Liver (tissue), 8 donors: ENCODE measurements at regions not wholly inside any gene's neighbourhood (a gene's known extent, or its start where the extent isn't known, plus 50 kb on each side); places are given as distances from the start of the nearest gene placed in this dataset.

Experiments used
- DNase-seq: peaks from one replicate; pipeline ENCODE4 v3.0.0-alpha.2; 2017; ENCODE audit warnings: low spot score
- H3K27ac ChIP-seq, 2 donors: one replicate each; pipeline ENCODE4 v1.7.0; 2013; ENCODE audit warnings: inconsistent platforms in 2 of 2, low read length in 2 of 2, control low read depth in 1 of 2, low read depth in 1 of 2, mild to moderate bottlenecking in 1 of 2
- H3K27me3 ChIP-seq, 4 donors: one replicate each; pipeline versions ENCODE4 v1.6.1 to v1.7.0; 2013; ENCODE audit warnings: low read length in 3 of 4, inconsistent platforms in 1 of 4, mild to moderate bottlenecking in 1 of 4, moderate library complexity in 1 of 4; ENCODE audit not compliant: control insufficient read depth in 4 of 4, insufficient read depth in 4 of 4
- H3K36me3 ChIP-seq, 4 donors: one replicate each; pipeline versions ENCODE4 v1.6.1 to v1.7.0; 2013; ENCODE audit warnings: low read length in 3 of 4, mild to moderate bottlenecking in 3 of 4, low read depth in 1 of 4, moderate library complexity in 1 of 4; ENCODE audit not compliant: control insufficient read depth in 4 of 4, insufficient read depth in 3 of 4
- H3K4me1 ChIP-seq, 4 donors: one replicate each; pipeline versions ENCODE4 v1.6.1 to v1.7.0; 2013; ENCODE audit warnings: low read length in 3 of 4, mild to moderate bottlenecking in 3 of 4, moderate library complexity in 1 of 4; ENCODE audit not compliant: control insufficient read depth in 4 of 4, insufficient read depth in 4 of 4
- H3K4me3 ChIP-seq, 3 donors: one replicate each; pipeline versions ENCODE4 v1.6.1 to v1.7.0; 2013; ENCODE audit warnings: low read length in 3 of 3, control low read depth in 1 of 3, low read depth in 1 of 3, mild to moderate bottlenecking in 1 of 3
- H3K9ac ChIP-seq, 2 donors: one replicate each; pipeline ENCODE4 v1.7.0; 2013; ENCODE audit warnings: low read length in 2 of 2, mild to moderate bottlenecking in 2 of 2, moderate library complexity in 2 of 2, control low read depth in 1 of 2, low read depth in 1 of 2
- H3K9me3 ChIP-seq, 4 donors: one replicate each; pipeline versions ENCODE4 v1.6.1 to v1.7.0; 2013; ENCODE audit warnings: low read length in 3 of 4; ENCODE audit not compliant: control insufficient read depth in 4 of 4
- FOXA1 ChIP-seq: IDR thresholded peaks from 2 replicates; pipeline ENCODE4 v1.6.1; 2016; ENCODE audit warnings: antibody characterized with exemption
- FOXA2 ChIP-seq: IDR thresholded peaks from 2 replicates; pipeline ENCODE4 v1.6.1; 2016; ENCODE audit warnings: antibody characterized with exemption
- GABPA ChIP-seq, 2 donors: IDR thresholded peaks in 1 of 2; conservative IDR thresholded peaks in 1 of 2; 2 replicates each; pipeline ENCODE4 v1.6.1; 2016; ENCODE audit warnings: antibody characterized with exemption in 2 of 2, mild to moderate bottlenecking in 1 of 2, moderate library complexity in 1 of 2
- HNF4A ChIP-seq, 2 donors: conservative IDR thresholded peaks; 2 replicates each; pipeline ENCODE4 v1.6.1; 2016; ENCODE audit warnings: antibody characterized with exemption in 2 of 2, mild to moderate bottlenecking in 2 of 2
- HNF4G ChIP-seq: IDR thresholded peaks from 2 replicates; pipeline ENCODE4 v1.6.1; 2016; ENCODE audit warnings: antibody characterized with exemption
- JUND ChIP-seq, 2 donors: IDR thresholded peaks; 2 replicates each; pipeline ENCODE4 v1.6.1; 2016; ENCODE audit warnings: antibody characterized with exemption in 2 of 2
- NR2F2 ChIP-seq: IDR thresholded peaks from 2 replicates; pipeline ENCODE4 v1.6.1; 2016; ENCODE audit warnings: antibody characterized with exemption
- RAD21 ChIP-seq, 2 donors: IDR thresholded peaks; 2 replicates each; pipeline ENCODE4 v1.6.1; 2016; ENCODE audit warnings: antibody characterized with exemption in 2 of 2, mild to moderate bottlenecking in 2 of 2
- RXRA ChIP-seq, 2 donors: IDR thresholded peaks; 2 replicates each; pipeline ENCODE4 v1.6.1; 2017 to 2018; ENCODE audit warnings: antibody characterized with exemption in 2 of 2, mild to moderate bottlenecking in 1 of 2
- SP1 ChIP-seq: IDR thresholded peaks from 2 replicates; pipeline ENCODE4 v1.6.1; 2018; ENCODE audit warnings: antibody characterized with exemption, mild to moderate bottlenecking
- YY1 ChIP-seq: IDR thresholded peaks from 2 replicates; pipeline ENCODE4 v1.6.1; 2016; ENCODE audit warnings: antibody characterized with exemption, mild to moderate bottlenecking
- WGBS: extraction: QIAGEN DNeasy Blood & Tissue Kit; methylation state at CpG from one replicate; pipeline ENCODE4 v1.1.7; 2013; 5-methylcytosine and 5-hydroxymethylcytosine counted together
- TF ChIP-seq, protein P1 (sequence below): IDR thresholded peaks from 2 replicates; pipeline ENCODE4 v1.6.1; 2016; ENCODE audit warnings: antibody characterized with exemption, mild to moderate bottlenecking
- TF ChIP-seq, protein P2 (sequence below): IDR thresholded peaks from 2 replicates; pipeline ENCODE4 v1.6.1; 2016; ENCODE audit warnings: antibody characterized with exemption
- TF ChIP-seq, protein P3 (sequence below): IDR thresholded peaks from 2 replicates; pipeline ENCODE4 v1.6.1; 2016; ENCODE audit warnings: antibody characterized with exemption
- TF ChIP-seq, protein P4 (sequence below): fragments of 150-350 bp; IDR thresholded peaks from 2 replicates; pipeline ENCODE4 v1.5.1; 2017; ENCODE audit warnings: improper control_type of control experiment, low read depth, low read length; ENCODE audit not compliant: missing input control
- TF ChIP-seq, protein P5 (sequence below): IDR thresholded peaks from 2 replicates; pipeline ENCODE4 v1.6.1; 2016; ENCODE audit warnings: antibody characterized with exemption
- donor health status: healthy.
- donor health status: healthy.
- donor health status: healthy.
- donor health status: healthy.
- donor health status: healthy.

DNA sequence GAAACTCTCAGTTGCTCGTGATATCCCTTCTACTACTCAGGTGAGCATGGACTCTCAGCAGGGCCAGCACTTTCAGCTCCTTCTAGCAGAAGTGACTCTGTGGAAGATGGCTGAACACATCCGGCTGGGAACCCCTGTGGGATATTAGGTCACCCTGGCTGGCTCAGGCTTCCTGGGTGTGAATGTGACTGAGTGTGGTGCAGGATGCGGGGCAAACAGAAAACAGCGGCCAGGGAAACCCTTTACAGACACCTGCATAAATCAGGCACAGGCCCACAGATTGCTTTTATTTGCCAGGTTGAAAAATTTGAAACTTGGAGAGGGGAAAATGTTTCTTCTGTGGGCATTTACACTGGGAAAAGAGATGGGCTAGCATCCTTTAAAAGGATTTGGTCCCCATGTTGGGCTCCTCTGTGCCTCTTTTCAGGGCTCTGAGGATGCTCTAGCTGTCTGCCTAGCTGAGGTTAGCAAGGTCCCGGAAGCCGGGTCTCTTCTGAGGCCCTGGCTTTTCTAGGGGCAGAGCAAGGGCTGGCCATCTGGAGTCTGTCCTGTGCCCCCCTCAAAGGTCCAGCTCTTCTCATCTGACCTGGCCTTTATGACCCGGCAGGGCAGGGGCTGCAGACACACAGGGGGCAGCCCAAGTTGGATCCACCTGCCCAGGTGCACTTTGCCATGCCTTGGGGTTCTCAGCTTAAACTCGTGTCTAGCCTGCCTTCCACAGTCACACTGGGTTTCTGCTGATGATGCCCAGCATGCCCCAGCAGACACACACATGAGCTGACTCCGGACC lies 243.0 kb downstream of the SIPA1L2 start (continued):
- no peak for TF ChIP-seq YY1
- no peak for TF ChIP-seq FOXA2

DNA sequence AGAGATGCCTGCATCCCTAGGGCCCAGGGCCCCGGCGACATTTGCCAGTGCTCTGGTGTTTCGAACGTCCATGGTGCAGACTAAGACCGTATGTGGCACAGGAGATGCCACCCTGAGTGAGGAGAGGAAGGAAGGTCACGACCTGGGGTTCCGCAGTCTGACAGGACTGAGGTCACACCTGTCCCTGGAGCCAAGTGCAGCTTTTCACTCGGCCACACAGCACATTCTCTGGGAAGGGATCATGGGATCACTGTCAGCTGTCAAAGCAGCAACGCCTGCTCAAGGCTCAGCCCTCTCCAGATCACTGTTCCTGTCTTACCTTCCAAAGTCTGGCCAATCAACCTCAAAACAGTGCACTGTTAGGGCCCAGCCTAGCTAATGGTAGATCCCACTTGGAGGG lies 243.6 kb downstream of the SIPA1L2 start:
- no peak overlapping the region for H3K27ac ChIP-seq
- no peak overlapping the region for H3K4me3 ChIP-seq
- no peak overlapping the region for H3K9ac ChIP-seq
- no peaks in the 10 kb centered on the region for H3K4me1 ChIP-seq
- H3K27me3 ChIP-seq = no peaks in the 10 kb centered on the region
- TF ChIP-seq FOXA2 (no peak), HNF4A (conservative IDR thresholded peaks at IDR 0.05) (no peak), HNF4G (no peak), RAD21 (IDR thresholded peaks at IDR 0.05) (no peak), JUND (IDR thresholded peaks at IDR 0.05) (no peak), RXRA (IDR thresholded peaks at IDR 0.05) (no peak), SP1 (no peak), GABPA (IDR thresholded peaks at IDR 0.05 in 1 of 2, conservative IDR thresholded peaks at IDR 0.05 in 1 of 2) (no peak), NR2F2 (no peak), FOXA1 (no peak)
- TF ChIP-seq, protein P1, sequence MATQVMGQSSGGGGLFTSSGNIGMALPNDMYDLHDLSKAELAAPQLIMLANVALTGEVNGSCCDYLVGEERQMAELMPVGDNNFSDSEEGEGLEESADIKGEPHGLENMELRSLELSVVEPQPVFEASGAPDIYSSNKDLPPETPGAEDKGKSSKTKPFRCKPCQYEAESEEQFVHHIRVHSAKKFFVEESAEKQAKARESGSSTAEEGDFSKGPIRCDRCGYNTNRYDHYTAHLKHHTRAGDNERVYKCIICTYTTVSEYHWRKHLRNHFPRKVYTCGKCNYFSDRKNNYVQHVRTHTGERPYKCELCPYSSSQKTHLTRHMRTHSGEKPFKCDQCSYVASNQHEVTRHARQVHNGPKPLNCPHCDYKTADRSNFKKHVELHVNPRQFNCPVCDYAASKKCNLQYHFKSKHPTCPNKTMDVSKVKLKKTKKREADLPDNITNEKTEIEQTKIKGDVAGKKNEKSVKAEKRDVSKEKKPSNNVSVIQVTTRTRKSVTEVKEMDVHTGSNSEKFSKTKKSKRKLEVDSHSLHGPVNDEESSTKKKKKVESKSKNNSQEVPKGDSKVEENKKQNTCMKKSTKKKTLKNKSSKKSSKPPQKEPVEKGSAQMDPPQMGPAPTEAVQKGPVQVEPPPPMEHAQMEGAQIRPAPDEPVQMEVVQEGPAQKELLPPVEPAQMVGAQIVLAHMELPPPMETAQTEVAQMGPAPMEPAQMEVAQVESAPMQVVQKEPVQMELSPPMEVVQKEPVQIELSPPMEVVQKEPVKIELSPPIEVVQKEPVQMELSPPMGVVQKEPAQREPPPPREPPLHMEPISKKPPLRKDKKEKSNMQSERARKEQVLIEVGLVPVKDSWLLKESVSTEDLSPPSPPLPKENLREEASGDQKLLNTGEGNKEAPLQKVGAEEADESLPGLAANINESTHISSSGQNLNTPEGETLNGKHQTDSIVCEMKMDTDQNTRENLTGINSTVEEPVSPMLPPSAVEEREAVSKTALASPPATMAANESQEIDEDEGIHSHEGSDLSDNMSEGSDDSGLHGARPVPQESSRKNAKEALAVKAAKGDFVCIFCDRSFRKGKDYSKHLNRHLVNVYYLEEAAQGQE = no peak
- TF ChIP-seq, protein P2, sequence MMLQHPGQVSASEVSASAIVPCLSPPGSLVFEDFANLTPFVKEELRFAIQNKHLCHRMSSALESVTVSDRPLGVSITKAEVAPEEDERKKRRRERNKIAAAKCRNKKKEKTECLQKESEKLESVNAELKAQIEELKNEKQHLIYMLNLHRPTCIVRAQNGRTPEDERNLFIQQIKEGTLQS = no peak
- TF ChIP-seq, protein P3, sequence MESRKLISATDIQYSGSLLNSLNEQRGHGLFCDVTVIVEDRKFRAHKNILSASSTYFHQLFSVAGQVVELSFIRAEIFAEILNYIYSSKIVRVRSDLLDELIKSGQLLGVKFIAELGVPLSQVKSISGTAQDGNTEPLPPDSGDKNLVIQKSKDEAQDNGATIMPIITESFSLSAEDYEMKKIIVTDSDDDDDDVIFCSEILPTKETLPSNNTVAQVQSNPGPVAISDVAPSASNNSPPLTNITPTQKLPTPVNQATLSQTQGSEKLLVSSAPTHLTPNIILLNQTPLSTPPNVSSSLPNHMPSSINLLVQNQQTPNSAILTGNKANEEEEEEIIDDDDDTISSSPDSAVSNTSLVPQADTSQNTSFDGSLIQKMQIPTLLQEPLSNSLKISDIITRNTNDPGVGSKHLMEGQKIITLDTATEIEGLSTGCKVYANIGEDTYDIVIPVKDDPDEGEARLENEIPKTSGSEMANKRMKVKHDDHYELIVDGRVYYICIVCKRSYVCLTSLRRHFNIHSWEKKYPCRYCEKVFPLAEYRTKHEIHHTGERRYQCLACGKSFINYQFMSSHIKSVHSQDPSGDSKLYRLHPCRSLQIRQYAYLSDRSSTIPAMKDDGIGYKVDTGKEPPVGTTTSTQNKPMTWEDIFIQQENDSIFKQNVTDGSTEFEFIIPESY = no peak
- TF ChIP-seq, protein P4, sequence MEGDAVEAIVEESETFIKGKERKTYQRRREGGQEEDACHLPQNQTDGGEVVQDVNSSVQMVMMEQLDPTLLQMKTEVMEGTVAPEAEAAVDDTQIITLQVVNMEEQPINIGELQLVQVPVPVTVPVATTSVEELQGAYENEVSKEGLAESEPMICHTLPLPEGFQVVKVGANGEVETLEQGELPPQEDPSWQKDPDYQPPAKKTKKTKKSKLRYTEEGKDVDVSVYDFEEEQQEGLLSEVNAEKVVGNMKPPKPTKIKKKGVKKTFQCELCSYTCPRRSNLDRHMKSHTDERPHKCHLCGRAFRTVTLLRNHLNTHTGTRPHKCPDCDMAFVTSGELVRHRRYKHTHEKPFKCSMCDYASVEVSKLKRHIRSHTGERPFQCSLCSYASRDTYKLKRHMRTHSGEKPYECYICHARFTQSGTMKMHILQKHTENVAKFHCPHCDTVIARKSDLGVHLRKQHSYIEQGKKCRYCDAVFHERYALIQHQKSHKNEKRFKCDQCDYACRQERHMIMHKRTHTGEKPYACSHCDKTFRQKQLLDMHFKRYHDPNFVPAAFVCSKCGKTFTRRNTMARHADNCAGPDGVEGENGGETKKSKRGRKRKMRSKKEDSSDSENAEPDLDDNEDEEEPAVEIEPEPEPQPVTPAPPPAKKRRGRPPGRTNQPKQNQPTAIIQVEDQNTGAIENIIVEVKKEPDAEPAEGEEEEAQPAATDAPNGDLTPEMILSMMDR = no peak
- TF ChIP-seq, protein P5, sequence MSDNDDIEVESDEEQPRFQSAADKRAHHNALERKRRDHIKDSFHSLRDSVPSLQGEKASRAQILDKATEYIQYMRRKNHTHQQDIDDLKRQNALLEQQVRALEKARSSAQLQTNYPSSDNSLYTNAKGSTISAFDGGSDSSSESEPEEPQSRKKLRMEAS = no peak
- WGBS = 80% methylated on average over 9 of the region's 9 CpGs
- DNase-seq = no peak
- H3K36me3 ChIP-seq = no peaks in the 10 kb centered on the region
- no peaks in the 10 kb centered on the region for H3K9me3 ChIP-seq
